Muscle of leg (tissue), 3 donors: ENCODE measurements at regions not wholly inside any gene's neighbourhood (a gene's known extent, or its start where the extent isn't known, plus 50 kb on each side); places are given as distances from the start of the nearest gene placed in this dataset.
"Not testable (repeated sequence)": the region's sequence is repeated elsewhere in the genome, so short reads cannot be mapped to it uniquely, and the experiment has no call there.

Experiments used
- DNase-seq: peaks from one replicate; pipeline ENCODE4 v3.0.0; 2013
- H3K27ac ChIP-seq: one replicate; pipeline ENCODE4 v1.5.1; 2013; ENCODE audit warnings: mild to moderate bottlenecking, low read length, control low read depth
- H3K27me3 ChIP-seq: one replicate; pipeline ENCODE4 v1.6.1; 2013; ENCODE audit warnings: low read length; ENCODE audit not compliant: control insufficient read depth, insufficient read depth
- H3K36me3 ChIP-seq: one replicate; pipeline ENCODE4 v1.6.1; 2013; ENCODE audit warnings: low read length; ENCODE audit not compliant: control insufficient read depth, insufficient read depth
- H3K4me1 ChIP-seq: one replicate; pipeline ENCODE4 v1.6.1; 2013; ENCODE audit warnings: low read length; ENCODE audit not compliant: control insufficient read depth, insufficient read depth
- H3K4me3 ChIP-seq: one replicate; pipeline ENCODE4 v1.5.1; 2013; ENCODE audit warnings: low read length, control low read depth
- H3K9me3 ChIP-seq: replicated peaks from 2 replicates; pipeline ENCODE4 v1.6.1; 2013; ENCODE audit warnings: low read depth, low read length; ENCODE audit not compliant: control insufficient read depth
- WGBS: methylation state at CpG from one replicate; pipeline ENCODE4 v1.1.5; 2013; ENCODE audit warnings: missing lambda C conversion rate; ENCODE audit not compliant: insufficient coverage; 5-methylcytosine and 5-hydroxymethylcytosine counted together

DNA sequence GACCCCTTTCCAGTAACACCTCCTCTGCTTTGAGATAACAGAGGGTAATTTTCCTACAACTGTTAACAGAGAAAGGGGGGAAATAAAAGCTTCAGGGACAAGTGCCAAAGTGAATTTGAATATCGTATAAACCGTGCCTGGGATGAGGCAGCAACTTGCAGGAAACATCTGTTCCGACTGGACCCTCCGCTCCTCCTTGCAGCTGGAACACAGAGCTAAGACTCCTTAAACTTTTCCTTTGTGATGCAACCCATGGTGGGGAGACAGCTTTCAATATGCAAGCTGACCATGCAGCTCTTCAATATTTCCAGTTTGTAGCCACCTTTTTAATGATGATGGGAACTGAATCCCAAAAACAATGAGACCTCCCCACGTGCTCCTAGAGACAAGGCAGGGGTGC lies 432.6 kb downstream of the ZNF536 start:
- no peak overlapping the region for H3K4me3 ChIP-seq
- H3K27me3 ChIP-seq = peaks cover 5% of the 10 kb centered on the region
- H3K36me3 ChIP-seq = no peaks in the 10 kb centered on the region
- peak; percentile 81 for DNase-seq
- no peak overlapping the region for H3K27ac ChIP-seq
- H3K4me1 ChIP-seq = peaks cover 12% of the 10 kb centered on the region
- H3K9me3 ChIP-seq = peaks cover 11% of the 10 kb centered on the region
- 0% methylated on average over 2 of the region's 5 CpGs for WGBS

DNA sequence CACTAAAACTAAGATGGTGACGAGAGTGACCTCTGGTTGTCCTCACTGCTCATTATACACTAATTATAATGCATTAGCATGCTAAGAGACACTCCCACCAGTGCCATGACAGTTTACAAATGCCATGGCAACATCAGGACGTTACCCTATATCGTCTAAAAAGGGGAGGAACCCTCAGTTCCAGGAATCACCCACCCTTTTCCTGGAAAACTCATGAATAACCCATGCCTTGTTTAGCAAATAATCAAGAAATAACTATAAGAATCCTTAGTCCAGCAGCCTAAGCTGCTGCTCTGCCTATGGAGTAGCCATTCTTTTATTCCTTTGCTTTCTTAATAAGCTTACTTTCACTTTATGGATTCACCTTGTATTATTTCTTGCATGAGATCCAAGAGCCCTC lies 432.1 kb downstream of the ZNF536 start:
- not testable (repeated sequence) for H3K36me3 ChIP-seq, H3K27me3 ChIP-seq, DNase-seq, H3K9me3 ChIP-seq, H3K4me3 ChIP-seq, H3K27ac ChIP-seq
- WGBS = 8% methylated on average over 2 of the region's 3 CpGs
- H3K4me1 ChIP-seq = peaks cover 12% of the 10 kb centered on the region

DNA sequence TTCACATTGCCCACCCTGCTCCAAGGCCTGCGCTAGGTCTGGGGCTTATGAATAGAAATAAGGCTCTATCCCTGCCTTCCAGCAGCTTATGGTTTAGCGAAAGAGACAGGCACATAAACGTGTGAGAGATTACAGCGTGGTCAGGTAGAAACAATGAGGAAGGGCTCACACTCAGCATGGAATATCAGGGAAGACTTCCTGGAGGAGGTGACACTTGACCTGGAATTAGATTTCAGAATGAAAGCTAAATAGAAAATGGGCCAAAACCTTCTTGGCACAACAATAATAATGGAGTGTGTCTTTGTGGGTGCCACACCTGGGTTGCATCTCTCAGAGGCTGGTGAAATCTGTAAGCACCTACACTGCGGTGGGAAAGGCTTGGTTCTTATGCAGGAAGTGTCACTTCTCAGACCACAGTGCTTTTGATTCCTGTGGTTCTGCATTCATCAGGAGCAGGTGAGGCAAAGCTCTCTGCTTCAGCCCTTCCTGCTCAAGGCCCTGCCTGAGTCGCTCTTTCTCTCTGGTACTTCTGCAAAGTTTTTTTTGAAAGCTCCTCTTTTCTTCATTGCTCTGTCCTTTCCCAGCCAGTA lies 430.3 kb downstream of the ZNF536 start:
- H3K27ac ChIP-seq = no peak overlapping the region
- no peaks in the 10 kb centered on the region for H3K36me3 ChIP-seq
- WGBS = 84% methylated on average over 5 of the region's 6 CpGs
- peaks cover 12% of the 10 kb centered on the region for H3K4me1 ChIP-seq
- DNase-seq = no peak
- peaks cover 9% of the 10 kb centered on the region for H3K9me3 ChIP-seq
- no peak overlapping the region for H3K4me3 ChIP-seq
- H3K27me3 ChIP-seq = peaks cover 5% of the 10 kb centered on the region

- H3K27ac ChIP-seq = no peak overlapping the region
- peaks cover 12% of the 10 kb centered on the region for H3K4me1 ChIP-seq
- H3K9me3 ChIP-seq = no peaks in the 10 kb centered on the region
- no peak overlapping the region for H3K4me3 ChIP-seq
- H3K27me3 ChIP-seq = peaks cover 5% of the 10 kb centered on the region
- 68% methylated on average over 4 of the region's 22 CpGs for WGBS
- H3K36me3 ChIP-seq = no peaks in the 10 kb centered on the region
- peak; percentile 31 for DNase-seq
These were observed 427.9 kb downstream of the ZNF536 start for GRCh38 chr19:30799865-30800755.

GRCh38 chr19:30795727-30796126 lies 423.5 kb downstream of the ZNF536 start:
- Histone ChIP-seq H3K27ac (no peak overlapping the region), H3K27me3 (peaks cover 5% of the 10 kb centered on the region), H3K4me1 (no peaks in the 10 kb centered on the region), H3K36me3 (no peaks in the 10 kb centered on the region), H3K9me3 (no peaks in the 10 kb centered on the region), H3K4me3 (no peak overlapping the region)
- no peak for DNase-seq
- 60% methylated on average over 1 of the region's 5 CpGs for WGBS

DNA sequence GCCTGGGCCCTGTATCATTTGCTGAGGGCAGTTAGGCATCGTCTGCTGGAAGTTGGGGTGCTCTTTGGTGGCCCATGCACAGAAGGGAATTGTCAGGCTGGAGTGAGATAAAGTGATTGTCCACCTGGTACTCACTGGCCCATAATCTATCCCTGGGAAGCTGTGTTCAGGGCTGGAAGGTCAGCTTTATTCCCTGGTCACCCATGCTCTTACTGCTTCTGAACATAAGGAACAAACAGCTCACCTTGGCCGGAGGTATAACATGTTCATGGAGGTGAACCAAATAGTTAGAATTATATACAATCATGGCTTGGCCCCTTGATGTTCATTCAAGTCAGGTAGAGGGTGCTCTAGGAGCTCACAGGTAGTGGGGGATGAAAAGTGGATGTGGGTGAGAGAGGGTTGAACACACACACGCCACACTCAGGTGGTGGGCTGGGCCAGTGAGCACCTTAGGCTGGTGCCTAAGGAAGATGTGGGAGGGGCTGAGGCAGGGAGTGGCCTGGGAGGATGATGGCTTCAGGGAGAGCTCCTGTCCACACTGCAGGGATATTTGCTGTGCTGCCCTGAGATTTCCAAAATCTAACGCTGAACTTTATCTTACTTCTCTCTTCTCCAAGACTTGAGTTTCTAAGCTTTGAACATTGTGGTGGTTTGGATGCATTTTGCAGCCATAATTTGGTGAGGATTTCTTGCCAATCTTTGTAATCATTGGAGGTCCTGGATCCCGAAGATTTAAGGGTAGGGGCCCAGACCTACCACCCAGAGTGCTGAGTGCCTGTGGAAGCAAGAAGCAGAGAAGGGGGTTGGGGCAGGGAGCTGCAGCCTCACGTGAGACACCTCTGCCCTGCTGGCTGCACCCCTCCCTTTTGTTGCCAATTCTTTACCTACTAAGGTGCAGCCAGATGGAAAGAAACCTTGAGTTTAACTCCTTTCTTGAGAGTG lies 420.6 kb downstream of the ZNF536 start:
- no peak for DNase-seq
- H3K27me3 ChIP-seq = no peaks in the 10 kb centered on the region
- H3K9me3 ChIP-seq = no peaks in the 10 kb centered on the region
- H3K36me3 ChIP-seq = no peaks in the 10 kb centered on the region
- no peaks in the 10 kb centered on the region for H3K4me1 ChIP-seq
- H3K4me3 ChIP-seq = no peak overlapping the region
- H3K27ac ChIP-seq = no peak overlapping the region
- WGBS = 83% methylated on average over 3 of the region's 6 CpGs

GRCh38 chr19:30791088-30791487 lies 418.9 kb downstream of the ZNF536 start:
- no peaks in the 10 kb centered on the region for H3K4me1 ChIP-seq
- 61% methylated on average over 3 of the region's 13 CpGs for WGBS
- H3K9me3 ChIP-seq = no peaks in the 10 kb centered on the region
- no peaks in the 10 kb centered on the region for H3K36me3 ChIP-seq
- H3K27me3 ChIP-seq = no peaks in the 10 kb centered on the region
- DNase-seq = no peak
- H3K27ac ChIP-seq = no peak overlapping the region
- H3K4me3 ChIP-seq = no peak overlapping the region

DNA sequence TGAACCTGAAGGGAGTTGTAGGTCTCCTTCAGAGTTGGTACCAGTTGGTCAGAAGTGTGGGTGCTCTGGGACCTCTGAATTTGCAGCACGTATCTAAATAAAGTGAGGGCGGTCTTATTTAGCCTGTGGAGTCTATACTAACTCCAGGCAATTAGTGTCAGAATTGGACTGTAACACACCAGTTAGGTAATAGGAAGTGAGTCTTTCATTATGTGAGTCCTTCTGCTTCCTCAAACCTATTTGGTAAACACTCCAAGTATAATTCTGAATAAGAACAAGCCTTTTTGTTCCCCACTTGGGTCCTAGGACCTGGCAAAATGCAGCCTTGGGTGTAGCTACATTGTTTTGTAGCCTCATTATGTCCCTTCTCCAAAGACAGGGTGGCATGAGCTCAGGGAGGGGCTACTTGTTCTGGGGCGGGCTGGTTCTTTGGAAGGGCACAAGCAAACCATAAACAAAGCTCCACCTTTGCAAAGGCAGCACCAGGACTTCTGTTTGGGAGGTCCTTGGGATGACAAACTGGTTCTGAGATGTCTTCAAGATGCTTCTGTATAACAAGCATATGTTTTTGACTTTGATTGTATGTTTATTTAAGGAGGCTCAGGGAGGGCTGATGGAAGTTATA lies 418.0 kb downstream of the ZNF536 start:
- no peaks in the 10 kb centered on the region for H3K4me1 ChIP-seq
- H3K9me3 ChIP-seq = no peaks in the 10 kb centered on the region
- H3K27me3 ChIP-seq = no peaks in the 10 kb centered on the region
- H3K36me3 ChIP-seq = no peaks in the 10 kb centered on the region
- no peak for DNase-seq
- no peak overlapping the region for H3K27ac ChIP-seq
- WGBS = 92% methylated on average over 2 of the region's 3 CpGs
- no peak overlapping the region for H3K4me3 ChIP-seq

GRCh38 chr19:30788105-30788765 lies 416.1 kb downstream of the ZNF536 start:
- Histone ChIP-seq H3K4me3 (no peak overlapping the region), H3K9me3 (no peaks in the 10 kb centered on the region), H3K27ac (no peak overlapping the region), H3K4me1 (no peaks in the 10 kb centered on the region), H3K36me3 (no peaks in the 10 kb centered on the region), H3K27me3 (no peaks in the 10 kb centered on the region)
- DNase-seq = no peak
- WGBS = 89% methylated on average over 4 of the region's 5 CpGs
